GM10248 (cell line): ENCODE measurements at regions not wholly inside any gene's neighbourhood (a gene's known extent, or its start where the extent isn't known, plus 50 kb on each side); places are given as distances from the start of the nearest gene placed in this dataset.
"Not testable (repeated sequence)": the region's sequence is repeated elsewhere in the genome, so short reads cannot be mapped to it uniquely, and the experiment has no call there.

ENCODE experiments used
- CTCF ChIA-PET: fragments of 300-600 bp; sonication (Branson Sonifier 250); formaldehyde crosslinking; extraction: SDS; loops from one replicate; lab custom pipeline; 2021; ENCODE audit warnings: antibody characterized with exemption; lab: Yijun Ruan, JAX
- POLR2A ChIA-PET: fragments of 350-650 bp; sonication (Branson Sonifier 250); formaldehyde crosslinking; extraction: SDS; loops from one replicate; lab custom pipeline; 2020; ENCODE audit warnings: antibody characterized with exemption; lab: Yijun Ruan, JAX
- DNase-seq: peaks from one replicate; pipeline ENCODE4 v3.0.0; 2012; ENCODE audit errors: extremely low spot score
- TF ChIP-seq, protein P1 (sequence below): IDR thresholded peaks from 2 replicates; pipeline ENCODE4 v1.5.1; 2012; ENCODE audit warnings: mild to moderate bottlenecking, low read depth; ENCODE audit errors: extremely low read depth, missing control alignments, control extremely low read depth

DNA sequence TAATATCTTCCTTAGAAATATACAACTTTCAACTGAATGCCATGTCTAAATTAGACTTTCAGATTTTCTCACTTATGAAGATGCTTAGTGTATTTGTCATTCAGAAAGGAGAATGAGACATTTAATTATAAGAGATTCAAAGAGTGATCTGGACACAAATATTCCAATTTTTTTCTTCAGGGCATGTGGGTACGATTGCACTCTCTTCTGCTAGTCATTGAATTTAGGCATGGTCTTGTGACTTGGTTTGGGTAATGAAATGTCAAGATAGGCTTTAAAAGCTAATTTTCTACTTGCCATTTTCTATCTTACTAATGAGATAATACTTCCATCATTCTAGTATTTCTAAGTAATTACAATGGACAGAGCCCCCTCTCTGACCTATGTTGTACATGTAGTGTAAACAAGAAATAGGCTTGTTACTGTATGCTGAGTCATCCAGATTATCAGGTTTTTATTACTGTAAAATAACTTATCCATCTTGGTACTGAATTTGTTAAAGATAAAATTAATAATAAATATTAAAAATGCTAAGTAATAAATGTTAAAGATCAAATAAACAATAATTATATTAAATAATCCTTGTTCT, 770.8 kb upstream of the BCHE start:
- ChIA-PET POLR2A (no interaction called here), CTCF (no interaction called here)
- TF ChIP-seq, protein P1, sequence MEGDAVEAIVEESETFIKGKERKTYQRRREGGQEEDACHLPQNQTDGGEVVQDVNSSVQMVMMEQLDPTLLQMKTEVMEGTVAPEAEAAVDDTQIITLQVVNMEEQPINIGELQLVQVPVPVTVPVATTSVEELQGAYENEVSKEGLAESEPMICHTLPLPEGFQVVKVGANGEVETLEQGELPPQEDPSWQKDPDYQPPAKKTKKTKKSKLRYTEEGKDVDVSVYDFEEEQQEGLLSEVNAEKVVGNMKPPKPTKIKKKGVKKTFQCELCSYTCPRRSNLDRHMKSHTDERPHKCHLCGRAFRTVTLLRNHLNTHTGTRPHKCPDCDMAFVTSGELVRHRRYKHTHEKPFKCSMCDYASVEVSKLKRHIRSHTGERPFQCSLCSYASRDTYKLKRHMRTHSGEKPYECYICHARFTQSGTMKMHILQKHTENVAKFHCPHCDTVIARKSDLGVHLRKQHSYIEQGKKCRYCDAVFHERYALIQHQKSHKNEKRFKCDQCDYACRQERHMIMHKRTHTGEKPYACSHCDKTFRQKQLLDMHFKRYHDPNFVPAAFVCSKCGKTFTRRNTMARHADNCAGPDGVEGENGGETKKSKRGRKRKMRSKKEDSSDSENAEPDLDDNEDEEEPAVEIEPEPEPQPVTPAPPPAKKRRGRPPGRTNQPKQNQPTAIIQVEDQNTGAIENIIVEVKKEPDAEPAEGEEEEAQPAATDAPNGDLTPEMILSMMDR = no peak
- DNase-seq = no peak

DNA sequence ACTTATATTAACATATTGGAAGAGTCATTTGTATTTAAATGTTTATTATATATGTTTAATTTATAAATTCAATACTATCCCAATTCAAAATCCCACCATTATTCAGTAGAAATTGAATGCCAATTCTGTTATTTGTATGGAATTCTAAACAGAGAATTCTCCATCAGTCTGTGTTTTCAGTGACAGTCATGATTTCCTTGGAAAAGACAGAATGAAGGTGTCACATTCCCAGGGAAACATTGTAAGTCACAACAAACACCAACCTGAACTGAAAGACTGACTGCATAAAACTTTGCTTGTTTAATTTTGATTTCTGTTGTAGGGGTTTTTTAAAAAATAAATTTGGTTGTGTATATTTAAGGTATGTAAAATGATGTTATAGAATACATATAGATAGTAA, 769.8 kb upstream of the BCHE start:
- TF ChIP-seq, protein P1 = no peak
- POLR2A ChIA-PET = no interaction called here
- no peak for DNase-seq
- CTCF ChIA-PET = no interaction called here

DNA sequence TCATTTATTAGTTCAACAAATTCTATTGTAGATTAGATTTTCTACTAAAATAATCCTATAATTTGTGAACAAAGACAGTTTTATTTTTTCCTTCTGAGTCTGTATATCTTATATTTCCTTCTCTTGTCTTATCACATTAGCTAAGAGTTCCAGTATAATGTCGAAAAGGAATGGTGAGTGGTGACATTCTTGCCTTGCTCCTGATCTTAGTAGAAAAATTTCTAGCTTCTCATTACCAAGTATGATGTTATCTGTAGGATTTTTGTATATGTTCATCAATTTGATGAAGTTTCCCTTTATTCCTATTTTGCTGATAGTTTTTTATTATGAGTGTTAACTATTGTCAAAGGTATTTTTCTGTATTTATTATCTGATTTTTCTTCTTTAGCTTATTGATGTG, 756.6 kb upstream of the BCHE start:
- TF ChIP-seq, protein P1 = no peak
- no peak for DNase-seq
- POLR2A ChIA-PET = no interaction called here
- CTCF ChIA-PET = interaction anchor here (0.9 kb wide), 1 partner anchor 18 kb away, joined by 3 read pairs; no protein-coding TSS in a partner anchor

DNA sequence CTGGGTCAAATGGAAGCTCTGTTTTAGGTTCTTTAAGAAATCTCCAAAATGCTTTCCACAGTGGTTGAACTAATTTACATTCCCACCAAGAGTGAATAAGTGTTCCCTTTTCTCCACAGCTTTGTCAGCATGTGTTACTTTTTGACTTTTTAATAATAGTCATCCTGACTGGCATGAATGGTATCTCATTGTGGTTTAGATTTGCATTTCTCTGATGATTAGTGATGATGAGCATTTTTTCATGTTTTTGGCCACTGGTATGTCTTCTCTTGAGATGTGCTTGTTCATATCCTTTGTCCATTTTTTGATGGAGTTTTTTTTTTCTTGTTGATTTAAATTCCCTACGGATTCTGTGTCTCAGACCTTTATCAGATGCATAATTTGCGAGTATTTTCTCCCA, 745.0 kb upstream of the BCHE start:
- TF ChIP-seq, protein P1 = no peak

DNA sequence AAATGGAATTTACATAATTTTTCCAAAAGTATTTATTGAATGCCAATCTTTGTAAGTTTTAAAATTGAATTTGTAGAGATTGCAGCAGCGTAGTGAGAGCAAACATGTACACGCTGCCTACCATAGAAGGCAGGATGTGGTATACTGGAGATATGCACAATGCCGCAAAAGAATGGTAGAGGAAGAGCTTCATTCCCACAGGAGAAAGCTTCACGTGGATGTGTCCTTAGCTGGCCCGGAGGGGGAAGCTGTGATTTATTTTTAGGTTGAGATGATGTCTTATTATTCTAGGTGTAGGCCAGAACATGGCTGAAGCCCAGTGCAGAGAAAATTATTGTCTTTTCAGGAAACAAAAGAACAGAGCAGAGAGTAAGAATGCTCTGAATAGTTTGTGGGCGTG, 743.3 kb upstream of the BCHE start:
- CTCF ChIA-PET = interaction anchor here (1.3 kb wide), 1 partner anchor 10 kb away, joined by 4 read pairs; no protein-coding TSS in a partner anchor
- TF ChIP-seq, protein P1 = no peak
- no peak for DNase-seq
- POLR2A ChIA-PET = no interaction called here

More for the DNA sequence above, 745.0 kb upstream of the BCHE start:
- ChIA-PET POLR2A (no interaction called here), CTCF (no interaction called here)
- DNase-seq = no peak

DNA sequence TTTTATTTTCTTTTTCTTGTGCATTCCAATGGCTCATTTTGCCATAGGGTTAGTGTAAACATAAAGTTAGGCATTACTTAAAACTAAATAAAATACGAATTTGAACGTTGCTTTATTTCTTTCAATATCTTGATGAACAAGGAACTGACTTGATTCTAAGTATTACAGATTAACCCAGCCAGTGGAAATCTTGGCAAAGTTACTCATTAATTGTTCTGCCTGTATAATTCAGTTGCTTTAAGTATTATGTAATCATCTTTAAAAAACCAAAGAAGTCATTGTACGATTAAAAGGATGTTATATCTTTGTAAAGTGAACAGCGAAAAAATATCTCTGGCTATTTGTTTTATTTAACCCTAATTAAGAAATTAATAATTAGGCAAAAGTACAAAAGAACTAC, 737.9 kb upstream of the BCHE start:
- ChIA-PET CTCF (interaction anchor here (1.1 kb wide), 1 partner anchor 9 kb away, joined by 3 read pairs; no protein-coding TSS in a partner anchor), POLR2A (no interaction called here)
- DNase-seq = no peak
- TF ChIP-seq, protein P1 = no peak

DNA sequence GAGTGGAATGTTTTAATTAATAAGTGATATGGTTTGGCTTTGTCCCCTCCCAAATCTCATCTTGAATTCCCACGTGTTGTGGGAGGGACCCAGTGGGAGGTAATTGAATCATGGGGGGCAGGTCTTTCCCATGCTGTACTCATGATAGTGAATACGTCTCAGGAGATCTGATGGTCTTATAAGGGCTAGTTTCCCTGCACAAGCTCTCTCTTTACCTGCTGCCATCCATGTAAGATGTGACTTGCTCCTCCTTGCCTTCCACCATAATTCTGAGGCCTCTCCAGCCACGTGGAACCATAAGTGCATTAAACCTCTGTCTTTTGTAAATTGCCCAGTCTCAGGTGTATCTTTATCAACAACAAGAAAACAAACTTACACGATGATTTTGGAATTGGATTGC, 734.5 kb upstream of the BCHE start:
- DNase-seq, CTCF ChIA-PET, POLR2A ChIA-PET: not testable (repeated sequence)
